IMR-90 (cell line): ENCODE measurements at regions not wholly inside any gene's neighbourhood (a gene's known extent, or its start where the extent isn't known, plus 50 kb on each side); places are given as distances from the start of the nearest gene placed in this dataset.

Source experiments
- ATAC-seq: fragments of 200-7000 bp; cut with Tn5 transposase; 2 replicates; pipeline ENCODE4 v1.9.1; 2020; ENCODE audit warnings: low read depth, mild to moderate bottlenecking, moderate library complexity
- BruUV-seq: library from RNA; stranded (reverse); fragments of 400-500 nt; replicated peaks from 2 replicates; lab custom pipeline; 2021; lab: Mats Ljungman, UMichigan
- CTCF ChIA-PET: fragments of 300-600 bp; formaldehyde crosslinking; extraction: SDS; loops from one replicate; lab custom pipeline; 2021; ENCODE audit warnings: antibody characterized with exemption; lab: Yijun Ruan, JAX
- POLR2A ChIA-PET: fragments of 300-600 bp; sonication (Branson Sonifier 250); formaldehyde crosslinking; loops from one replicate; lab custom pipeline; 2022; ENCODE audit warnings: antibody characterized with exemption; ENCODE audit not compliant: unreplicated experiment; lab: Charles Lee
- DNase-seq: peaks from one replicate; pipeline ENCODE4 v3.0.0; 2013
- H2AFZ ChIP-seq: replicated peaks from 2 replicates; pipeline ENCODE3; 2013; ENCODE audit warnings: low read length, mild to moderate bottlenecking; ENCODE audit not compliant: poor library complexity
- H2AK5ac ChIP-seq: 2 replicates; pipeline ENCODE4 v1.6.1; 2013; ENCODE audit warnings: low read depth, low read length, inconsistent platforms
- H2AK9ac ChIP-seq: replicated peaks from 2 replicates; pipeline ENCODE3; 2013; ENCODE audit warnings: mild to moderate bottlenecking, low read depth, low read length, moderate library complexity; ENCODE audit not compliant: poor library complexity
- H2BK120ac ChIP-seq: 2 replicates; pipeline ENCODE4 v1.6.1; 2013; ENCODE audit warnings: low read depth, low read length, inconsistent platforms
- H2BK15ac ChIP-seq: 3 replicates; pipeline ENCODE4 v1.6.1; 2013; ENCODE audit warnings: low read depth, low read length, inconsistent platforms
- H2BK20ac ChIP-seq: 2 replicates; pipeline ENCODE4 v1.6.1; 2013; ENCODE audit warnings: low read depth, mild to moderate bottlenecking, inconsistent platforms, low read length, moderate library complexity
- H2BK5ac ChIP-seq: 2 replicates; pipeline ENCODE4 v1.6.1; 2013; ENCODE audit warnings: mild to moderate bottlenecking, low read depth, low read length, inconsistent platforms; ENCODE audit not compliant: poor library complexity, severe bottlenecking
- H3K14ac ChIP-seq: replicated peaks from 2 replicates; pipeline ENCODE4 v1.6.1; 2013; ENCODE audit warnings: low read depth, low read length, inconsistent platforms
- H3K18ac ChIP-seq: 2 replicates; pipeline ENCODE4 v1.6.1; 2013; ENCODE audit warnings: low read depth, low read length, control low read depth
- H3K23ac ChIP-seq: 2 replicates; pipeline ENCODE4 v1.6.1; 2013; ENCODE audit warnings: low read depth, low read length, inconsistent platforms
- H3K27ac ChIP-seq: 2 replicates; pipeline ENCODE4 v1.5.1; 2013; ENCODE audit warnings: mild to moderate bottlenecking, control low read depth, low read length; ENCODE audit not compliant: insufficient read depth
- H3K27me3 ChIP-seq: 2 replicates; pipeline ENCODE4 v1.6.1; 2013; ENCODE audit warnings: low read length; ENCODE audit not compliant: control insufficient read depth, insufficient read depth
- H3K36me3 ChIP-seq: 2 replicates; pipeline ENCODE4 v1.6.1; 2013; ENCODE audit warnings: low read length, mixed read lengths; ENCODE audit not compliant: control insufficient read depth, insufficient read depth
- H3K4ac ChIP-seq: 2 replicates; pipeline ENCODE4 v1.6.1; 2013; ENCODE audit warnings: low read depth, low read length, inconsistent platforms
- H3K4me1 ChIP-seq: 2 replicates; pipeline ENCODE4 v1.6.1; 2013; ENCODE audit warnings: low read length, mixed read lengths; ENCODE audit not compliant: control insufficient read depth, insufficient read depth
- H3K4me2 ChIP-seq: 2 replicates; pipeline ENCODE4 v1.6.1; 2013; ENCODE audit warnings: low read depth, mild to moderate bottlenecking, control low read depth, low read length, moderate library complexity
- H3K4me3 ChIP-seq: 2 replicates; pipeline ENCODE4 v1.5.1; 2013; ENCODE audit warnings: low read depth, mild to moderate bottlenecking, control low read depth, low read length, moderate library complexity; ENCODE audit not compliant: insufficient read depth
- H3K56ac ChIP-seq: 2 replicates; pipeline ENCODE4 v1.6.1; 2013; ENCODE audit warnings: low read length, inconsistent platforms; ENCODE audit not compliant: insufficient read depth; ENCODE audit errors: extremely low read depth
- H3K79me1 ChIP-seq, 2 experiments: 2 replicates each; pipeline ENCODE4 v1.6.1; 2013; ENCODE audit warnings: low read length in 2 of 2, inconsistent platforms in 1 of 2, low read depth in 1 of 2
- H3K9ac ChIP-seq: 2 replicates; pipeline ENCODE4 v1.6.1; 2013; ENCODE audit warnings: low read depth, low read length, control low read depth
- H3K9me1 ChIP-seq: 2 replicates; pipeline ENCODE4 v1.6.1; 2013; ENCODE audit warnings: low read length, inconsistent platforms; ENCODE audit not compliant: insufficient read depth
- H3K9me3 ChIP-seq: 2 replicates; pipeline ENCODE4 v1.6.1; 2013; ENCODE audit warnings: low read length; ENCODE audit not compliant: control insufficient read depth, insufficient read depth
- H4K20me1 ChIP-seq: 2 replicates; pipeline ENCODE4 v1.6.1; 2013; ENCODE audit warnings: low read length, inconsistent platforms; ENCODE audit not compliant: insufficient read depth
- H4K5ac ChIP-seq: 2 replicates; pipeline ENCODE4 v1.6.1; 2013; ENCODE audit warnings: mild to moderate bottlenecking, low read depth, low read length, control low read depth
- H4K8ac ChIP-seq, 2 experiments: 2 replicates each; pipeline ENCODE4 v1.6.1; 2013; ENCODE audit warnings: low read depth in 2 of 2, low read length in 2 of 2, control low read depth in 1 of 2, inconsistent platforms in 1 of 2
- H4K91ac ChIP-seq: 2 replicates; pipeline ENCODE4 v1.6.1; 2013; ENCODE audit warnings: low read depth, low read length, inconsistent platforms; ENCODE audit not compliant: insufficient read depth
- BHLHE40 ChIP-seq: fragments of 150-350 bp; IDR thresholded peaks from 2 replicates; pipeline ENCODE4 v1.6.1; 2016; ENCODE audit warnings: mild to moderate bottlenecking, low read depth, low read length
- CHD1 ChIP-seq: IDR thresholded peaks from 2 replicates; pipeline ENCODE4 v1.6.1; 2012; ENCODE audit warnings: low read depth, low read length, improper control_type of control experiment
- MAFK ChIP-seq: IDR thresholded peaks from 2 replicates; pipeline ENCODE4 v1.6.1; 2012; ENCODE audit warnings: low read depth, low read length, improper control_type of control experiment
- MAZ ChIP-seq: IDR thresholded peaks from 2 replicates; pipeline ENCODE4 v1.6.1; 2012; ENCODE audit warnings: low read depth, mild to moderate bottlenecking, low read length, improper control_type of control experiment, moderate library complexity, borderline replicate concordance
- RAD21 ChIP-seq: IDR thresholded peaks from 2 replicates; pipeline ENCODE4 v1.6.1; 2012; ENCODE audit warnings: low read length, improper control_type of control experiment
- RCOR1 ChIP-seq: IDR thresholded peaks from 2 replicates; pipeline ENCODE4 v1.6.1; 2012; ENCODE audit warnings: mild to moderate bottlenecking, low read length, improper control_type of control experiment; ENCODE audit not compliant: insufficient replicate concordance
- SMC3 ChIP-seq: fragments of 150-350 bp; IDR thresholded peaks from 2 replicates; pipeline ENCODE4 v1.6.1; 2016; ENCODE audit warnings: low read depth, mild to moderate bottlenecking, antibody characterized with exemption, low read length, moderate library complexity
- WGBS, 2 experiments: methylation state at CpG; one replicate each; pipeline versions ENCODE4 v1.1.5 to v1.1.7; 2013; ENCODE audit warnings: missing lambda C conversion rate in 2 of 2; ENCODE audit not compliant: insufficient read length in 1 of 2; ENCODE audit errors: extremely low coverage in 2 of 2; 5-methylcytosine and 5-hydroxymethylcytosine counted together
- dilution Hi-C: fragments of 300-500 bp; cut with HindIII; formaldehyde crosslinking; loops from one replicate; pipeline ENCODE4 v1.14.3; 2018; ENCODE audit warnings: low sequenced_read_pairs; ENCODE audit not compliant: unreplicated experiment
- in situ Hi-C: fragments of 300-500 bp; cut with MboI; formaldehyde crosslinking; loops from 3 replicates; pipeline ENCODE4 v1.14.3; 2019; ENCODE audit warnings: low sequenced_read_pairs, inconsistent platforms, mixed read lengths
- intact Hi-C: fragments of 100-400 bp; cut with micrococcal nuclease; formaldehyde crosslinking; loops from 2 replicates; pipeline ENCODE4 v1.10.0; 2022
- TF ChIP-seq, protein P1 (sequence below): fragments of 150-350 bp; IDR thresholded peaks from 2 replicates; pipeline ENCODE4 v1.6.1; 2017; ENCODE audit warnings: mild to moderate bottlenecking, antibody characterized with exemption, low read length, low read depth

DNA sequence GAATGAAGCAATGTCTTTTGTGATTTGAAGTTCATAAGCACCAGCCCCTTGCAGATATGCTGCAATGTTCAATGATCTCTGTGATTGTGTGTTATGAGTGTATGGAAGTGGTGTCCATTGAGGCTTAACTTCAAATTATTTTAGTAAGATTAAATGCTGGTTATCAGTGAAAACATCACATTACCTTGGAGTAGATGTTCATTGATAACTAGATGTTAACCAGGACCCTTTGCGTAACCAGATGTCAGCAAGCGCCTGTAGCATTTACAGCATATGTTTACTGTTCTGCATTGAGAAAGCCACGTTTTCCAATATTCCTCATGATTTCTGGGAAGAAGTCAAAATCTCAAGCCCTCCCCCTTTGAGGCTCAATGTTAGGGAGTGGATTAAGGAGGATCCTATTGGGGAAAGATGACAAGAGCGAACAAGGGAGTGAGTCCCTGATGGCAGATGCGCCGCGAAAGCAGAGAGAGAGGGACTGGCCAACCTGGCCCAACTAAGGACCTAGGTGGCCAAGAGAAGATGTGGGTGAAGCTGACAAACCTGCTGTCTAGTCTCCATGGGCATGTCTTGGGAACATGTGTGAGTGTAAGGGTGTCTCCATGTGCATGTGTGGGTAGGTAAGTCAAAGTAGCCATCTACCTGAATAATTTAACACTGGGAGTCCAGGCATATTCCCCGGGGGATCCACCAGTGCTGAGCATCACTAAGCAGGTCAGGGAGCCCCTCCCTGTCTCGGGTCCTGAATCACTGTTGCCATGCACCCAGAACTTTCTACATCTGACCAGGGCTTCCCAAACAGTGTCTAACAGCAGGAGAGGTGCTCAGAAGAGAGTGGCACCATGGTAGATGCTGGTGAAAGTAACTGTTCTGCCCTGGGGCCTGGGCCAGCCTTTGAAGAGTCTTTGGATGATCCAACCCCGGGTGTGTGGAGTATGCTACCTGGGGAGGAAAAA lies 141.6 kb upstream of the GDF10 start:
- WGBS, 2 experiments: 97% methylated on average over 5 of the region's 10 CpGs; no CpG with 5 or more reads in 1 of the 2 experiments
- DNase-seq: no peak
- H3K4ac ChIP-seq: no peak overlapping the region
- H3K9ac ChIP-seq: no peak overlapping the region
- no peak overlapping the region for H2AK5ac ChIP-seq
- H2BK15ac ChIP-seq: no peak overlapping the region
- no peak overlapping the region for H4K8ac ChIP-seq
- dilution Hi-C loops: no loop called here
- no peak overlapping the region for H3K18ac ChIP-seq
- H3K56ac ChIP-seq: no peak overlapping the region
- H3K79me1 ChIP-seq: no peaks in the 10 kb centered on the region
- no peaks in the 10 kb centered on the region for H4K20me1 ChIP-seq
- no peaks in the 10 kb centered on the region for H3K27me3 ChIP-seq
- peaks cover 8% of the 10 kb centered on the region for H3K9me3 ChIP-seq
- ATAC-seq: no peak
- ChIA-PET CTCF (interaction anchor here (0.6 kb wide), 1 partner anchor 12 kb away, joined by 3 read pairs; no protein-coding TSS in a partner anchor), POLR2A (no interaction called here)
- no peak overlapping the region for H4K5ac ChIP-seq
- no peak overlapping the region for H2AFZ ChIP-seq
- no peak overlapping the region for H2AK9ac ChIP-seq
- no TSS peak for BruUV-seq
- H4K91ac ChIP-seq: no peak overlapping the region
- H3K27ac ChIP-seq: no peak overlapping the region
- intact Hi-C loops: no loop called here
- no peak overlapping the region for H2BK20ac ChIP-seq
- no peaks in the 10 kb centered on the region; the same call in 1 of the 2 replicates for H3K36me3 ChIP-seq
- no peak overlapping the region for H3K4me3 ChIP-seq
- peaks cover 3% of the 10 kb centered on the region; the same call in 1 of the 2 replicates for H3K4me1 ChIP-seq
- in situ Hi-C loops: no loop called here
- H3K9me1 ChIP-seq: no peaks in the 10 kb centered on the region
- H3K4me2 ChIP-seq: no peak overlapping the region
- H2BK5ac ChIP-seq: no peak overlapping the region
- no peak overlapping the region for H3K14ac ChIP-seq
- TF ChIP-seq RCOR1: no peak
- TF ChIP-seq SMC3: no peak
- no peak for TF ChIP-seq MAFK
- no peak for TF ChIP-seq BHLHE40
- TF ChIP-seq CHD1: no peak
- no peak for TF ChIP-seq RAD21
- TF ChIP-seq, protein P1, sequence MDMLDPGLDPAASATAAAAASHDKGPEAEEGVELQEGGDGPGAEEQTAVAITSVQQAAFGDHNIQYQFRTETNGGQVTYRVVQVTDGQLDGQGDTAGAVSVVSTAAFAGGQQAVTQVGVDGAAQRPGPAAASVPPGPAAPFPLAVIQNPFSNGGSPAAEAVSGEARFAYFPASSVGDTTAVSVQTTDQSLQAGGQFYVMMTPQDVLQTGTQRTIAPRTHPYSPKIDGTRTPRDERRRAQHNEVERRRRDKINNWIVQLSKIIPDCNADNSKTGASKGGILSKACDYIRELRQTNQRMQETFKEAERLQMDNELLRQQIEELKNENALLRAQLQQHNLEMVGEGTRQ: no peak
- TF ChIP-seq MAZ: no peak
- H3K23ac ChIP-seq: no peak overlapping the region
- H2BK120ac ChIP-seq: no peak overlapping the region
